GM21576 (cell line): ENCODE measurements at regions not wholly inside any gene's neighbourhood (a gene's known extent, or its start where the extent isn't known, plus 50 kb on each side); places are given as distances from the start of the nearest gene placed in this dataset.
"Not testable (repeated sequence)": the region's sequence is repeated elsewhere in the genome, so short reads cannot be mapped to it uniquely, and the experiment has no call there.

Experiments
- ATAC-seq: cut with Tn5 transposase; IDR thresholded peaks from one replicate; pipeline ENCODE4 v1.9.1; 2021; ENCODE audit warnings: mild to moderate bottlenecking, moderate library complexity; ENCODE audit not compliant: unreplicated experiment

DNA sequence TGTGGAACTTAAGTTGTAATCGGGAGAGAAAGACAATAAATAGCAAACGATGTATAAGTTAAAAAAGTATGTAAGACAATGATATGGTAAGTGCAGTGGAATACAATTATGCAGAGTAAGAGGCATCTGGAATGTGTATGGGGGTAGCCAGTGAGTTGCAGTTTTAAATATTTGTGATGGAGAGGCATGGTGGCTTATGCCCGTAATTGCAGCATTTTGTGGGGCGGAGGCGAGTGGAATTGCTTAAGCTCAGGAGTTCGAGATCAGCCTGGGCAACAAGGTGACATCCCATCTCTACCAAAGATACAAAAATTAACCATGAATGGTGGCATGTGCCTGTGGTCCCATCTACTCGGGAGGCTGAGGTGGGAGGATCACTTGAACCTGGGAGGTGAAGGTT, 52.5 kb upstream of the WDFY3 start:
- no peak for ATAC-seq

DNA sequence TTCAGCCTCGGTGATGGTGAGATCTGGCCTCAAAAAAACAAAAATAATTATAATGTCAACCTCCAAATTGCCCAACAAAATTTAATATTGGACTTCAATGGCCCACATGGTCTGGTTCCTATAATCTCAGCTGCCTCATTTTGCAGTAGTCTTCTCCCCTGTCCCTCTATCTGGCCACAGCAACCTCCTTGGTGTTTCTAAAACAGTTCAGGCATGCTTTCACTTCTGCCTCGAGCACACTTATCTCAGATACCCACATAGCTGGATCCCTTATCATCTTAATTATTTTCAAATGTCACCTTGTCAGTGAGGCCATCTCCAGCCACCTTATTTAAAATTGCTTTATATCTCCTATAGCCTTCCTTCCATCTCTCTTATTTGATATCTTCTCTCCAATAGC, 52.9 kb upstream of the WDFY3 start:
- ATAC-seq = no peak

DNA sequence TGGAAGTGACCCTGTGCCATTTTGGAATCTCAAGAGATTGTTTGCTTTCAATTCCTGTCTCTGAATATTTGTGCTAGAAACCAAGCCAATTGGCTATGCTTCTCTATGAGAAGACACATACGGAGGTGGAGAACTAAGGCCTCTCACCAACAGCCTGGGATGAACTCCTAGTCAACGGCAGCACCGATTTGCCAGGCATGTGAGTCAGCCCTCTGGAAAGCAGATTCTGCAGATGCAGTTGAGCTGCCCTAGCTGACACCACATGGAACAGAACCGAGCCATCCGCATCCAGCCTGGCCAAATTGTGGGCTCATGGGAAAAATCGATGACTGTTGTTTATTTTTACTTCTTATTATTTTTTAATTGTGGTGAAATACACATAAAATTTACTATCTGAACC, 58.2 kb upstream of the WDFY3 start:
- ATAC-seq = no peak

DNA sequence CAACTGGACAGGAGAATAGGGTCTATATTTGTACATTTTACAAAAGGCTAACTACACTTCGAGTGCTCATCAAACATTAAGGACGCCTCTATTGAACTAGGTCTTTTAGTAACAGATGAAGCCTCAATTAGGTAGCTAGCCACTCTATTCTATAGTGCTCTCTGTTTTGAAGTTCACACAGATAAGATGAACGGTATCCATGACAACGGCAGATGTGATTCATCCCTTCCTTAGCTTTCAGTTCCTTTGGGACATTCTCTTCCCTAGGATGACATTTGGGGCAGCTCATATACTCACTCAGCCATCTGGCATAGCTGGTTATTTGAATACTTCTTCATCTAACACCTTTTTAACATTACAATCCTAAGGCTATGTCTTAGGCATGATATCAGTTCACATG, 62.4 kb upstream of the WDFY3 start:
- no peak for ATAC-seq

DNA sequence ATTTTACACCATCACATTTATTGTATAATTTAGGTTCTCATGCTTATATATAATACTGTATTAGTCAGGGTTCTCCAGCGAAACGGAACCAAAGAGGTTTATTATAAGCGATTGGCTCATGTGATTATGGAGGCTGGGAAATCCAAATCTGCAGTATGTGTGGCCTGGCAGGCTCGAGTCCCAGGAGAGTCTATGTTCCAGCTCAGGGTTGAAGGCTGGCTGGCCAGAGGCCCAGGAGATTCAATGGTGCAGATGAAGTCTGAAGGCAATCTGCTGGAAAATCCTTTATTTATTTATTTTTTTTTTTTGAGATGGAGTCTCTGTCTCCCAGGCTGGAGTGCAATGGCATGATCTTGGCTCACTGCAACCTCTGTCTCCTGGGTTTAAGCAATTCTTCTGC, 63.0 kb upstream of the WDFY3 start:
- no peak for ATAC-seq

DNA sequence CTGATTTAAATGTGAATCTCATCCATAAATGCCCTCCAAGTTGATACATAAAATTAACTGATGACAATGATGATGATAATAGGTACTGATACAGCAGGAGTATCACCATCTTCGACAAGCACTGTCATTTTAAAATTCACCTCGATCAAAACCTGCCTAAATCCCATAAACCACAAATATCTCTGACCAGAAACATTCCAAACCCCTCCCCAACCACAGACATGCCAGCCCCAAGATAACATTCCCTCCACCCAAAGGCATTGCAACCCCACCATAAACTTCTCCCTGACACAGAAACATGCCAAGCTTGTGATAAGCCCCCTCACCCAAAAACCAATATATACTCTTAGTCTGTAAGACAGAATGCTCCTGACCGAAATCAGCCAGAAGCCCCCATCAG, 63.7 kb upstream of the WDFY3 start:
- no peak for ATAC-seq

DNA sequence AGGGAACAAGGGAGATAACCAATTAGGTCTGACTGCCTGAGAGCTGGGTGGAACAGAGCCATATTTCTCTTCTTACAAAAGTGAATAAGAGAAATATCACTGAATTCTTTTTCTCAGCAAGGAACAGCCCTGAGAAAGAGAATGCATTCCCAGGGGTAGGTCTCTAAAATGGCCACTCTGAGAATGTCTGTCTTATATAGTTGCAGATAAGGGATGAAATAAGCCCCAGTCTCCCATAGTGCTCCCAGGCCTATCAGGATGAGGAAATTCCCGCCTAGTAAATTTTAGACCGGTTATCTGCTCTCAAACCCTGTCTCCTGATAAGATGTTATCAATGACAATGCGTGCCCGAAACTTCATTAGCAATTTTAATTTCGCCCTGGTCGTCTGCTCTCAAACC, 67.3 kb upstream of the WDFY3 start:
- not testable (repeated sequence) for ATAC-seq

DNA sequence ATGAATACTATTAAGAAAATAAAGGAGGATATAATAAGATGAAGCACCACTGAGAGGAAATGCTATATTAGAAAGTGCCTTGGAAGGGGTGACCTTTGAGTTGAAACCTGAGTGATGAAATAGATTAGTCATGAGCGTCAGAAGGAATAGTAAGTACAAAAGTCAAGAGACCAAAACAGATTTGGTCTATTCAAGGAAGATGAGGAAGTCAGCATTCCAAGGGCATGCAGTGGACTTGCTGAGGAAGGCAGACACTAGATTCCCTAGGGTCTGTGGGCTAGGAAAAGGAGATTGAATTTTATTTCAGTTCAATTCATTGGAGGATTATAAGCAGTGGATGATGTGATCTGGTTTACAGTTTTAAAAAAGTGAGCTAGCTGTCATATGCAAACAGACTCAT, 73.0 kb upstream of the WDFY3 start:
- ATAC-seq = no peak

DNA sequence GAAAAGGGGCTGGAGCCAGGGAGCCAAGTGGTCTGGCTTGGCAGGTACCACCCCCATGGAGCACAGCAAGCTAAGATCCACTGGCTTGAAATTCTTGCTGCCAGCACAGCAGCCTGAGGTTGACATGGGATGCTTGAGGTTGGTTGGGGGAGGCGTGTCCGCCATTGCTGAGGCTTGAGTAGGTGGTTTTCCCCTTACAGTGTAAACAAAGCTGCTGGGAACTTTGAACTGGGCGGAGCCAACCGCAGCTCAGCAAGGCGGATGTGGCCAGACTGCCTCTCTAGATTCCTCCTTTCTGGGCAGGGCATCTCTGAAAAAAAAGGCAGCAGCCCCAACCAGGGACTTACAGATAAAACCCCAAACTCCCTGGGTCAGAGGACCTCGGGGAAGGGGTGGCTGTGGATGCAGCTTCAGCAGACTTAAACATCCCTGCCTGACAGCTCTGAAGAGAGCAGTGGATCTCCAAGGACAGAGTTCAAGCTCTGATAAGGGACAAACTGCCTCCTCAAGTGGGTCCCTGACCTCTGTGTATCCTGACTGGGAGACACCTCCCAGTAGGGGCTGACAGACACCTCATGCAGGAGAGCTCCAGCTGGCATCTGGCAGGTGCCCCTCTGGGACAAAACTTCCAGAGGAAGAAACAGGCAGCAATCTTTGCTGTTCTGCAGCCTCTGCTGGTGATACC, 77.5 kb upstream of the WDFY3 start:
- peak; percentile 44 for ATAC-seq

DNA sequence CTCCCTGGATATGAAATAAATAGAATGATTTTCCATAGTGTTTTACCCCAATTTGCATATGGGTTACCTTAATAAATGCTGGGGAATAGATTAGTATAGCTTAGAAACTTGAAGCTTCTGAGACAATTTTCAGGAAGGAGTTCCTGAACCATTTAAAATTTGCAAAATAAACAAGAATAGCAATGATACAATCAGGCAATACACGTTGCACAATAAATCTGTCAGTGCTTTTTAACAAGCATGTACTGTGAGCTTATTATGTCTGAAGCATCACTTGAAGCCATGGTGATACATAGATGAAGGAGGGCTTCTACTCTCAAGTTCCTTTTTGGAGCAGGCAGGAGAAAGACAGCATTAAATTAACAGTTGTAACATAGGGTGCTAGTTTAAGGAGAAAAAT, 84.2 kb upstream of the WDFY3 start:
- ATAC-seq = no peak

DNA sequence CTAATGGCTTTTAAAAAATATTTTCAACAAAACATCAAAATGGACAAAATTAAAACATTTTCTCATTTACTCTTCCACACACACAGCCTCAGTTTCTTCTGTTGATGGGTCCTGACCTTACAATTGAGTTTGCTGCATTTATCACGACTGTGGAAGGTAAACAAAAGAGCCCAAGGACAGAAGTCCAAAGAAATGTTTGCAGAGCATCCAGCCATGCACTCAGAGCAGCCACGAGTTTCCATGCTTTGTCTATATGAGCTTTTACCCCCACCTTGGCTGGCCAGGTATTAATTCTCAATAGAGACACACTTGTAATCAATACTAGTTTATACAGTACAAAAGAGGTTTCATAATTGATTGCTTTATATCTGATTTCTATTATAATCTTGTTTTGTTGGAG, 85.0 kb upstream of the WDFY3 start:
- no peak for ATAC-seq

DNA sequence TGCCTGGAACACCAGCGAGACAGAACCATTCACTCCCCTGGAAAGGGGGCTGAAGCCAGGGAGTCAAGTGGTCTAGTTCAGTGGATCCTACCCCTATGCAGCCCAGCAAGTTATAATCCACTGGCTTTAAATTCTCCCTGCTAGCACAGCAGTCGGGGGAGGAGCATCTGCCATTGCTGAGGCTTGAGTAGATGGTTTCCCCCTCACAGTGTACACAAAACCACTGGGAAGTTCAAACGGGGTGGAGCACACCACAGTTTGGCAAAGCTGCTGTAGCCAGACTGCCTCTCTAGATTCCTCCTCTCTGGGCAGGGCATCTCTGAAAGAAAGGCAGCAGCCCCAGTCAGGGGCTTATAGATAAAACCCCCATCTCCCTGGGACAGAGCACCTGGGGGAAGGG, 88.4 kb upstream of the WDFY3 start:
- not testable (repeated sequence) for ATAC-seq

DNA sequence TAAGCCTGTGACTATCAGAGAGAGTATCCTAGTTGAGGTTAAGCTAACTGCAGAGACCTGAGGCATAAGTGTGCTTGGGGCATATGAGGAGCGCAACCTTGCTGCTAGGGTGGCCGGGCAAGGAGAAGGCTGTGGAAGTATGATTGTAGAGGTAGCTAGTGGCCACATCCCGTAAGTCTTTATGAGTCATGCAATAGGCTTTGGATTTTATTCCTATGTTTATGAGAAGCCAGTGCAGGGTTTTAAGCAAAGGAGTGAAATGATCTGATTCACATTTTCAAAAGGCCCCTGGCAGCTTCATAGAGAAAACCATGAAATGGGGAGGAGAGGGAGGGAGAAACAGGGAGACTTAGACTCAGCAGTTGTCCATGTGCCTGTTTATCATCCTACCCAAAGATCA, 92.1 kb upstream of the WDFY3 start:
- ATAC-seq = no peak

DNA sequence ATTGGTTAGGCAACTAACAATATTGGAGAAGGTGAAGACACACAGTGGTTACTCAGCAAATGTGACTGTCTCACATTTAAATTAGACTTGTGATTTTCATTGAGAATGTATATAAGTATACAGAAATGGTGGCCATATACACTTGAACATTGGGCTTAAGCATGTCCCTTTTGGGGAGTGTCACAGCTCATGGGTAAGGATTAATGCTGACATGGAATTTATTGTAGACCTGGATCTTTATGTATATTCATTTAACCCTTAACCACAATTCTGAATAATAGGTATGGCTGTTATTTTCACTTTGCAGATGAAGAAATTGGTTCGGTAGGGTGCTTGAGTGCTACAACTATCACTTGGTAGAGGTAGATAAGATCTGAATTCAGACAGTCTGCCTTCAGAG, 95.5 kb upstream of the WDFY3 start:
- no peak for ATAC-seq

DNA sequence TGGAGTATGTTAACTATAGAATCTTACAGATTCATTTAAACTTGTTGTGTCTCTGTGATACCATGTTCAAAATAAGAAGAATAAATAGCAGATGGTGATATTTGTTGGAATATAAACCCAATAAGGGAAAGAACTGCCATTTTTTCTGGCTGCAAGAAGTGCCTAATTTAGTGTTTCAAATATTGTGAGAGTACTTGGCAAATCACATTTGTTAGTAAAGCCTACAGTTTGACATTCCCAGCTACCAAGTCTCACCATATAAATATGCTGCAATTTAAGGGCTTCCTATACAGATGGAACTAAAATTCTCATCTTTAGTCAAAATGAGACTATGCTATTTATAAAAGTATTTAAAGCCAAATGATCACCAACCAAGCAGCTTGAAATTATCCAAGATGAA, 96.0 kb upstream of the WDFY3 start:
- ATAC-seq = no peak

DNA sequence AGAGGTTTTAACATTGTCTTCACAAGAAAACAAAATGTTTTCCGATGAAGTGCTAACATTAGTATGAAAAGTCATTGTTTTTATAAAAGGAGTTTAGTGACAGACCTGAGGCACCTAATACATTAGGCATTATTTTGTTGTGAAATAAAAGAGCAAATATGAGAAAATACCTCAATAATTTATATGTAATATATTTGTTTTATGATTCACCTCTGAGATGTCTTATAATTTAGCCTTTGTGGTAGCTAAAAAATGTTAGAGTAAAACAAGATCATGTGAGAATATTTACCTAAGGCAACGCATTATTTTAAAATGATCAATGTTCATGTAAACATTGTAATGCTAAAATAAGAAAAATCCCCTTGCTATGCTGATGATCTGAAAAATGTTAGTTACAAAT, 100.9 kb upstream of the WDFY3 start:
- no peak for ATAC-seq

DNA sequence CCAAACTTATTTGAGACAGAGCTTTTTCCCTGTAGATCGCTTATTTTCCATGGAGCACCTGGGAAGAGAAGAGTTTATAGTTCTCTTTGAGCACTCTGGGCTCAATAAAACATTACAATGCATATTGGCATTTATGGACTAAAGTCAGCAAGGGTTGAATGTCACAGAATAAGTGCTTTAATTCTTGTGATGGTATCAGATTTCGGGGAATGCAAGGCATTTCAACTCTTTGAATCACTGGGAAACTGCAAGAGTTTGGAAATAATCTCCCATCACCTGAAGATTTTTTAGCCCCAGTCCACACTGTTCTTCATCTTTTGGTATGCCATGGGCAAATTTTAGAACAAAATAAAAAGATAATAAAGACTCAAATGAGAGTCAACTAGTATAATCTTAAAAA, 111.5 kb upstream of the WDFY3 start:
- ATAC-seq = no peak

DNA sequence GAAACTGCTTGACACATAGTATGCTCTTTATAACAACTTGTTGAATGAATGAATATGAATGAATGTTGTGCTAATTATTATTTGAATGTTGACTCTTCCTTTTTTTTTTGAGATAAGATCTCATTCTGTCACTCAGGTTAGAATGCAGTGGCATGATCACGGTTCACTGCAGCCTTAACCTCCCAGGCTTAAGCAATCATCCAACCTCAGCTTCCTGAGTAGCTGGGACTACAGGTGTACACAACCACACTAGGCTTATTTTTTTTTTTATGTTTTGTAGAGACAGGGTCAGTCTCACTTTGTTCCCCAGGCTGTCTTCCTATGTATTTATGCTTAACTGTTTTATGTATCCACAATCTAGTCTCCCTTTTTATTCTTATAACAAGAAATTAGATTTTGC, 114.7 kb upstream of the WDFY3 start:
- no peak for ATAC-seq

DNA sequence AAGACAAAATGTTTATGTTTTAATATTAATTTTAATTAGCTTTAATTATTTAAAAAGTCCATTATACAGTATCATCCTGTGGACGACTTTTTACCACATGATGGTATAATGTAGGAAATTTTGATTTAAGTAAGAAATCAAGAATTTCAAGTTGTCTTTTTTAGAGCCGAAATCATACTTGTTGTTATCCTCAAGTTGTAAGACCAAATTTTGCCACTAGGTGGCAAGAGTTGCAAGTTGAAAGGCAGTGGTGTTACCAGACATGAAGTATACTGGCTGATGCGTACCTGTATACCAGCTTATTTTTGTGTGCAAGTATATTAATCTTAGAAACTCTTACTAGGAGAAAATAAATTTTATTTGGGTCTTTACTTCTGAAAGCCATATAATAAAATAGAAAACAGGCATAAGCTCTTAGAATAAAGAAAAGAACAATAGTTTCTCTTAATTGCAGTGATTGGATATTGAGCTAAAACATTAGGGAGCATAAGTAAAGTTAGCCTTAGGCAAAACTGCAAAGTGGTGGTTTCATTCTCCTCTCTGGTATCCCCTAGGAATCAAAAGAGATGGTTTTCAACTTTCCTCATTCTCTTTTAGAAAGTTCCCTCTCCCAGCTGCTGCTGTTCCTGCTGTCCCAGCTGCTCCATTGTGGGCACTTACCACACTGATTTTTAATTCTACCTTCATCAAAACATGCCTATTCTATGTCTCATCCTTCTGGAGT, 118.0 kb upstream of the WDFY3 start:
- ATAC-seq = peak; percentile 80

DNA sequence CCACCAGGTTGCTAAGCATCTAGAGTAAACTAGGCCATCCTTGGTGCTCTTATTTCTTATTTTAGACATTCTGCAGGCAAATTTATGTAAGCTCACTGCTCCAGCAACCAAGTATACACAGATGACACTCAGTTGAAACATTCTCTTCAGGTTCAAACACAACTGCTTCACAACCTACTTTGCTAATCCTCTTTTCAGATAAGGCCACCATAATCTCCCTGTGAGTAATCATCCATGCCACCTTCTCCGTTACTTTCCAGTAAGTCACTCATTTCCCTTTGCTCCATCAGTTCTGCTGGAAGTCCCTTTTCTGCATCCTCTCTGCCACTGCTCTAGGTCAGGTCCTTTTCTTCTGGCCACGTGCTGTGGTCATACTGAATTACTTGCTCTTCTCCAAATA, 120.2 kb upstream of the WDFY3 start:
- ATAC-seq = no peak

DNA sequence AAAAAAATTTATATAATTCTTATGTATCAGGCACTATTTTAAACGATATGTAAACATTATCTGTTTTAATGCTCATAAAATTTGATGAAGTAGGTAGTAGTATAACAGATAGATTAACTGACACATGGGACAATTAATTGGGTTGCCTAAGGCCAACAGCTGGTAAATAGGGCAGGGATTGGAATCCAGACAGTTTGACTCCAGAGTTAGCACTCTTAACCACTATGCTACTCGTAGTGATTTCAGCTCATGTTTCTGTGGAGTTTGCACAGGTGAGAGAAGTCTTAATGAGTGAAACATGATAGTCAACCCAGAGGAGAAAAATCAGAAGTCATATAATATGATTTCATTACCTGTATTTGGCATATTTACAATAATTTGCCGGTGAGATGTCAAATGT, 126.0 kb upstream of the WDFY3 start:
- no peak for ATAC-seq

DNA sequence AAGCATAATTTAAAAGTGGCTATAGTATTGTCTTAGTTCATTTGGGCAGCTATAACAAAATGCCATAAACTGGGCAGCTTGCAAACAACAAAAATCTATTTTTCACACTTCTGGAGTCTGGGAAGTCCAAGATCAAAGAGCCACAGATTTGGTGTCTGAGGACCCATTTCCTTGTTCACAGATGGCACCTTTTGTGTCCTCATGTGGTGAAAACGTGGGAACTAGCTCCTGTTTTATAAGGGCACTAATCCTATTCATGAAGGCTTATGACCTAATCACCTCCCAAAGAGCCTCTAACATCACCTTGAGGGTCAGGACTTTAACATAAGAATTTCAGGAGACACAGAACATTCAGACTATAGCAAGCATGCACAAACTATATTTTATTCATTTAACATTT, 126.5 kb upstream of the WDFY3 start:
- no peak for ATAC-seq

DNA sequence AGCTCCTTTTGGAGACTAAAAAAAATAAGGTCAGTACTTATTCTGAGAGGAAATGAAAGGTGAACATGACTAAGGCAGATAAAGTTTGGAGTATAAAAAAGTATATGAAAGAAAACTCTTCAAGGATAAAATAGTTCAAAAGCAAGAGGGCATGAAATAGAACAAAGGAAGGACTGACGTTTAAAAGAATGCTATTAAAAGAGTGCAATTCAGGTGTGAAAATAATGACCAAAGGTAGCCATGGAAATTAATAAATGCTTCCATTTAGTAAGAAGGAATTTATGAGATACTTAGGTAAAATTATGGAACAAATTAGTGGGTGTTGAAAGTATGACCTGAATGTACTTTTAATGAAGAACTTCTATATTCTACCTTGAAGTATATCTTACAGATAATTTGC, 128.2 kb upstream of the WDFY3 start:
- ATAC-seq = no peak
